GM10248 (cell line): ENCODE measurements at regions not wholly inside any gene's neighbourhood (a gene's known extent, or its start where the extent isn't known, plus 50 kb on each side); places are given as distances from the start of the nearest gene placed in this dataset.
"Not testable (repeated sequence)": the region's sequence is repeated elsewhere in the genome, so short reads cannot be mapped to it uniquely, and the experiment has no call there.

Experiments used
- CTCF ChIA-PET: fragments of 300-600 bp; sonication (Branson Sonifier 250); formaldehyde crosslinking; extraction: SDS; loops from one replicate; lab custom pipeline; 2021; ENCODE audit warnings: antibody characterized with exemption; lab: Yijun Ruan, JAX
- POLR2A ChIA-PET: fragments of 350-650 bp; sonication (Branson Sonifier 250); formaldehyde crosslinking; extraction: SDS; loops from one replicate; lab custom pipeline; 2020; ENCODE audit warnings: antibody characterized with exemption; lab: Yijun Ruan, JAX
- DNase-seq: peaks from one replicate; pipeline ENCODE4 v3.0.0; 2012; ENCODE audit errors: extremely low spot score
- TF ChIP-seq, protein P1 (sequence below): IDR thresholded peaks from 2 replicates; pipeline ENCODE4 v1.5.1; 2012; ENCODE audit warnings: mild to moderate bottlenecking, low read depth; ENCODE audit errors: extremely low read depth, missing control alignments, control extremely low read depth

DNA sequence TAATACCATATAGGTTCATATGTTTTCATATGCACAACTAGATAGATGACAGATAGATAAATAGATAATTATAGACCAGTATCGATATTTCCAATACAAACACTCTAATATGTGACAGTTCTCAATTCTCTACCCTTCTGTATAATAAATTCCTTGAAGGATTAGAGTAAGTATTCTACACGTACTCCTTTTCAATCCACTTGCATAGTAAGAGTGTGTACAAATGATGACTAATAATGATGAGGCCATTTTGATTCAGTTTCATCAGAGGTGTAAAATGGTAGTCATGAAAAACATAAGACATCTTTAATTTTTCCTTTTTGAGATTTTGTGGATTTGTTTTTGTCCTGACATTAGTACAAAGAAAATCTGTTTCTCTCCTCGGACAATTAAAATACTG, 188.3 kb upstream of the WSB1 start:
- ChIA-PET POLR2A (no interaction called here), CTCF (no interaction called here)
- DNase-seq: no peak
- TF ChIP-seq, protein P1, sequence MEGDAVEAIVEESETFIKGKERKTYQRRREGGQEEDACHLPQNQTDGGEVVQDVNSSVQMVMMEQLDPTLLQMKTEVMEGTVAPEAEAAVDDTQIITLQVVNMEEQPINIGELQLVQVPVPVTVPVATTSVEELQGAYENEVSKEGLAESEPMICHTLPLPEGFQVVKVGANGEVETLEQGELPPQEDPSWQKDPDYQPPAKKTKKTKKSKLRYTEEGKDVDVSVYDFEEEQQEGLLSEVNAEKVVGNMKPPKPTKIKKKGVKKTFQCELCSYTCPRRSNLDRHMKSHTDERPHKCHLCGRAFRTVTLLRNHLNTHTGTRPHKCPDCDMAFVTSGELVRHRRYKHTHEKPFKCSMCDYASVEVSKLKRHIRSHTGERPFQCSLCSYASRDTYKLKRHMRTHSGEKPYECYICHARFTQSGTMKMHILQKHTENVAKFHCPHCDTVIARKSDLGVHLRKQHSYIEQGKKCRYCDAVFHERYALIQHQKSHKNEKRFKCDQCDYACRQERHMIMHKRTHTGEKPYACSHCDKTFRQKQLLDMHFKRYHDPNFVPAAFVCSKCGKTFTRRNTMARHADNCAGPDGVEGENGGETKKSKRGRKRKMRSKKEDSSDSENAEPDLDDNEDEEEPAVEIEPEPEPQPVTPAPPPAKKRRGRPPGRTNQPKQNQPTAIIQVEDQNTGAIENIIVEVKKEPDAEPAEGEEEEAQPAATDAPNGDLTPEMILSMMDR: no peak

DNA sequence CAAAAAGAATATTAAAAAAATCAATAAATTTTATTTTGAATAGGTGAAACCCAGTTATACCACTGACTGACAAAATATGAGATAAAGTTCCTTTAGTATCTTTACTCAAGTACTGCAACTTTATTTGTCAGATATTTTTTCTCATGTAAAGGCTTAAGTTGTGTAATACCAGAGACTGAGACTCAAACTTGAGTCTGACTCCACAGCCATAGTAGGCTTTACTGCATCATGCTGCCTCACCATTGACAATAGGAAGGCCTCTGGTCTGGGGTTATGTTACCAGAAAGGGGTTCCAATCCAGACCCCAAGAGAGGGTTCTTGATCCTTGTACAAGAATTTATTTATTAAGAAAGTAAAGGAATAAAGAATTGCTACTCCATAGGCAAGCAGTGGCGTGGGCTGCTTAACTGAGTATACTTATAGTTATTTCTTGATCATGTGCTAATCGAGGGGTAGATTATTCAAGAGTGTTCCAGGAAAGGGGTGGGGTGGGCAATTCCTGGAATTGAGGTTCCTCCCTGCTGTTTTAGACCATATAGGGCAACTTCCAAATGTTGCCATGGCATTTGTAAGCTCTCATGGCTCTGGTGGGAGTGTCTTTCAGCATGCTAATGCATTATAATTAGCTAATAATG, 187.4 kb upstream of the WSB1 start:
- TF ChIP-seq, protein P1: no peak
- ChIA-PET CTCF (no interaction called here), POLR2A (no interaction called here)
- no peak for DNase-seq

DNA sequence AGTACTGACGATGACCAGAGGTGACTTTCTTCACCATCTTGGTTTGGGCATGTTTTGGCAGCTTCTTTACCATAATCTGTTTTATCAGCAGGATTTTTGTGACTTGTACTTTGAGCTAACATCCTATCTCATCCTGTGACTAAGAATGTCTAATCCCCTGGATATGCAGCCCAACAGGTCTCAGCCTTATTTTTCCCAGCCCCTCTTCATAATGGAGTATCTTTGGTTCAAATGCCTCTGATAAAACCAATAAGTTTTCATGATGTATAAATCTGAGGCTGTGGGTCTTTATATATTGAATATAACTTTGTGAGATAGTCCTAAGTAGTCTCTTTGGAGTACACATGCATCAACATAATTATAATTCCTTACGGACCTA, 186.9 kb upstream of the WSB1 start:
- CTCF ChIA-PET: no interaction called here
- POLR2A ChIA-PET: no interaction called here
- TF ChIP-seq, protein P1: no peak
- DNase-seq: no peak

DNA sequence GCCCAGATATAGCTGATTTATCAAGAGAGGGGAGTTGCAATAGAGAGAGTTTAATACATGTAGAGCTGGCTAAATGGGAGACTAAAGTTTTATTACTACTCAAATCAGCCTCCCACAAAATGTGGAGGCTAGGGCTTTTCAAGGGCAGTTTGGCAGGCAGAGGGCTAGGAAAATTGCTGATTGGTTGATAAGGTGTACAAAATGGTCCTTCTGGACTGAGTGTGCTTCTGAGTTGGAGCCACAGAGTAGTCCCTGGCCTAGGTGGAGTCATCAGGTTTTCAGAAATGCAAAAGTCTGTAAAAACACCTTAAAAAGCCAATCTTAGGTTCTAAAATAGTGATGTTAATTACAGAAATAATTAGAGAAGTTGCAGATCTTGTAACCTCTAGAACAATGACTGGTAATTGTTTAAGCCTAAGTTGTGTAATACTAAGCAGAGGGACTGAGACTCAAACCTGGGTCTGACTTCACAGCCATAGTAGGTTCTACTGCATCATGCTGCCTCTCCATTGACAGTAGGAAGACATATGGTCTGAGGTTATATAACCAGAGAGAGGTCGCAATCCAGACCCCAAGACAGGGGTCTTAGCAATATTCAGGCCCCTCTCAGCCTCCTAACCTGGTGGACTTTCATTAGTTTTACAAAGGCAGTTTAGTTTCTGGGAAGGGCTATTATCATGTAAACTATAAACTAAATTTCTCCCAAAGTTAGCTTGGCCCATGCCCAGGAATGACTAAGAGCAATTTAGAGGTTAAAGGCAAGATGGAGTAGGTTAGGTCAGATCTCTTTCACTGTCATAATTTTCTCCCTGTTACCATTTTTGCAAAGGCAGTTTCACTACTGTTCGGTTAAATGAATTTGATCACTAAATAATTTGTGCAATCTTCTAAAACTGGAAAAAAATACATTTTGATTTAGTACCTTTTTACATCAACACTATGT, 186.3 kb upstream of the WSB1 start:
- CTCF ChIA-PET, POLR2A ChIA-PET: not testable (repeated sequence)

DNA sequence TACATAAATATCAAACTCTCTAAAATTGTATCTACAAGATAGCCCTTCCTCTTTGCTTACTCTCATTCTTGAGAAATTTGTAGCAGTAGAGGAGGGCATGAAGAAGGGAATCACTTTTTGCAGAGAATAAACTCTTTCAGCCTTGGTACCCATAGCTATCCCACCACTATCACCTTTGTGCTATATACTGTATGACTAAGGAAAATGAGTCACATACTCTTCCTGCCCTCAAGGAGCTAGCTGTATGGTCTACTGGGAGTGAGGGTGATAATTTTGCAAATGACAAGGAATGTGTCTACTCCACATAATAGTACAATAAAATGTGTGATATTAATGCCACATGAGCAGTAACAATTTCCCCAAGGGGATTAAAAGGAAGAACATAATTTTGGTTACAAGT, 184.6 kb upstream of the WSB1 start:
- CTCF ChIA-PET: no interaction called here
- POLR2A ChIA-PET: no interaction called here

More for the DNA sequence above, 186.3 kb upstream of the WSB1 start:
- DNase-seq: not testable (repeated sequence)

DNA sequence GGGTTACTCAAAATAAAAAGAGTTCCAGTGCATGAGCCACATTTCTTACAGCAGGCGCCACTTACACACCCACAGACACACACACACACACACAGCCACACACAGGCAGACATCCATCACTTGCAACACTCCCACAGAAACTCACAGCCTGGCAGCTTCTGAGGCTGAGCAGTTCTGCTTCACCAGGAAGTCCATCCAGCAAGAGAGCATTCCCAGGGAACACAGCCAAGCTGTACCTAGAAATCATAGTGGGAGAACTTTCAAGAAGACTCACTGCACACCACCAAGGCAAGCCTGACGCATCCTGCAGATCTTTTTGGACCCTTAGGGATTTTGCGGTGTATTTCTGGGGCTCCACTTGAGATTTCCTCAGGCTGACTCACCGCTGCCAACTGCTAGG, 140.9 kb upstream of the WSB1 start:
- ChIA-PET POLR2A (no interaction called here), CTCF (interaction anchor here (1.1 kb wide), 1 partner anchor 20 kb away, joined by 3 read pairs; no protein-coding TSS in a partner anchor)

More for the DNA sequence above, 184.6 kb upstream of the WSB1 start:
- no peak for DNase-seq
- TF ChIP-seq, protein P1: no peak

More for the DNA sequence above, 140.9 kb upstream of the WSB1 start:
- peak; percentile 3 for DNase-seq
- TF ChIP-seq, protein P1: no peak
